NB4 (cell line): ENCODE measurements at regions not wholly inside any gene's neighbourhood (a gene's known extent, or its start where the extent isn't known, plus 50 kb on each side); places are given as distances from the start of the nearest gene placed in this dataset.

Experiments
- MYC ChIP-seq: IDR thresholded peaks from 2 replicates; pipeline ENCODE4 v1.6.1; 2011; ENCODE audit warnings: low read depth, low read length
- POLR2A ChIP-seq: IDR thresholded peaks from 2 replicates; pipeline ENCODE4 v1.6.1; 2011; ENCODE audit warnings: mild to moderate bottlenecking; ENCODE audit not compliant: insufficient read length; ENCODE audit errors: extremely low read depth
- TF ChIP-seq, protein P1 (sequence below): IDR thresholded peaks from one replicate; pipeline ENCODE4 v1.5.1; 2012; ENCODE audit warnings: low read depth, low read length
- TF ChIP-seq, protein P2 (sequence below): IDR thresholded peaks from 2 replicates; pipeline ENCODE4 v1.6.1; 2011; ENCODE audit warnings: low read depth, low read length

DNA sequence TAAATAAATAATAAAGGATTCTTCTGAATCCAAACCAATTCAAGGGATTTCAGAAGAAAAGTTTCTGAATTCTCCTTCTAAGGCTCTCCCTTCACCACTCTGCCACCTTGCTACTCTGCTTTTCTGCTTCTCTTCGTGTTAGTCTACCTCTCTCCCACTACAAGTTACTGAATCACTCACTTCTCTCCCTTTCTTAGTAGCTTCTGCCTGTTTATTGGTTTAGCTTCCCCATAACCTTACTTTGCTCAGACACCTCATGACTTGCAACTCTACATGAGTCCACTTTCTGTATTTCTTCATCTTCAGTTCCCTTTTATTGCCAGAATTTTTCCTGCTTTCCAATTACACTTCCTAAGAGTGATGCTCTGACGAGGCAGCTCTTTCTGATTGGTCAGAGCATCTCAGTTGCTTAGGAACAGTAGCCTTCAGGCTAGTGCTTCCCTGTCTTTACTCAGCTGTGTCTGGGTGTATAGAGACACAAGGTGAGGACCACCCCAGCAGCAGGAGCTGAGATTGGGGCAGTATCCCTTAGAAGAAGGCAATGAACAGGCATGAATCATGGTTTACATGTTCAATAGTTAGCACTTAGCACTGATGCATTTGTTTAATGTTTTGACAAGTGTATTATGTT lies 144.6 kb downstream of the SLC30A10 start:
- TF ChIP-seq, protein P1, sequence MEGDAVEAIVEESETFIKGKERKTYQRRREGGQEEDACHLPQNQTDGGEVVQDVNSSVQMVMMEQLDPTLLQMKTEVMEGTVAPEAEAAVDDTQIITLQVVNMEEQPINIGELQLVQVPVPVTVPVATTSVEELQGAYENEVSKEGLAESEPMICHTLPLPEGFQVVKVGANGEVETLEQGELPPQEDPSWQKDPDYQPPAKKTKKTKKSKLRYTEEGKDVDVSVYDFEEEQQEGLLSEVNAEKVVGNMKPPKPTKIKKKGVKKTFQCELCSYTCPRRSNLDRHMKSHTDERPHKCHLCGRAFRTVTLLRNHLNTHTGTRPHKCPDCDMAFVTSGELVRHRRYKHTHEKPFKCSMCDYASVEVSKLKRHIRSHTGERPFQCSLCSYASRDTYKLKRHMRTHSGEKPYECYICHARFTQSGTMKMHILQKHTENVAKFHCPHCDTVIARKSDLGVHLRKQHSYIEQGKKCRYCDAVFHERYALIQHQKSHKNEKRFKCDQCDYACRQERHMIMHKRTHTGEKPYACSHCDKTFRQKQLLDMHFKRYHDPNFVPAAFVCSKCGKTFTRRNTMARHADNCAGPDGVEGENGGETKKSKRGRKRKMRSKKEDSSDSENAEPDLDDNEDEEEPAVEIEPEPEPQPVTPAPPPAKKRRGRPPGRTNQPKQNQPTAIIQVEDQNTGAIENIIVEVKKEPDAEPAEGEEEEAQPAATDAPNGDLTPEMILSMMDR = no peak
- TF ChIP-seq, protein P2, sequence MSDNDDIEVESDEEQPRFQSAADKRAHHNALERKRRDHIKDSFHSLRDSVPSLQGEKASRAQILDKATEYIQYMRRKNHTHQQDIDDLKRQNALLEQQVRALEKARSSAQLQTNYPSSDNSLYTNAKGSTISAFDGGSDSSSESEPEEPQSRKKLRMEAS = no peak
- no peak for TF ChIP-seq POLR2A
- no peak for TF ChIP-seq MYC
